IPS-NIHi7 (cell line): ENCODE measurements at regions not wholly inside any gene's neighbourhood (a gene's known extent, or its start where the extent isn't known, plus 50 kb on each side); places are given as distances from the start of the nearest gene placed in this dataset.

ENCODE experiments used
- DNase-seq: peaks from one replicate; pipeline ENCODE4 v3.0.0; 2012; ENCODE audit warnings: mixed read lengths; ENCODE audit errors: extremely low spot score

DNA sequence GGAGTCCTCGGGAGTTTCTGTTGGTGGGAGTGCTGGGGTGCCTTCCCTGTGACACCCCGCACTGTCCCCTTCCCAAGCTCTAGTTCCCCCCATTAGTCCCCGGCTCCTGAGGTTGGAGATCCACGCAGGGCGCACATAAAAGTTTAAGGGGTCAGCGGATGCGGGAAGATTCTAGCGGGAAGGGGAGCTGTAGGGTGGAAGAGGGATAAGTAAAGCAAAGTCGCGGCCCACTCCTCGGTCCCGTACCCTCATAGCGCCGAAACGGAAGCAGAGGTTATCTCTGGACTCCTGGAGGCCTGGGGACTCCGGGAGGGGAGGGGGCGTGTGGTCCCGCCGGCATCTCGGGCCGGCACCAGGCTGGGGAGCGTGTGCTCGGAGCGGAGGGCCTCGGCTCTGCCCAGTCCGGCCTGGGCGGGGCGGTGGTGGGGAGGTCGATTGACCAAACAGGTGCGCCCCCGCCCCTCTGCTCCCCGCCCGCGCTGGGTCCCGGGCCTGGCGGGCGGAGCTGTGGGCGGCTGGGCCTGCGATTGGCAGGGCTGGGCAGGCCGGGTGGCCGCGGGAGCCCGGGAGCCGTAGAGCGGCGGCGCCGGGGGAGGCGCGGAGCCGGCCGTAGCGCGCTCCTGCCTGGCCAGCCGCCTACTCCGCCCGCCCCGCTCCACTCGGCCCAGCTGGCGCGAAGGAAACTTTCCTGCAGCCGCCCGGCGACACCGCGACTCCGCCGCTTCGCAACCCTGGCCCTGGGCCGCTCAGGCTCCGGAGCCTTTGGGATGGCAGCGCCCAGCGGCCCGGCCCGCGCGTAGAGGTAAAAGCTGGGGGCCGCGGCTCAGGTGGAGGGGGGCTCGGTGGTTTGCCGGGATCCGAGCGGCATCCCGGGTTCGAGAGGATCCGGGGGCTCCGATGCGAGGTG is 52.2 kb upstream of the DAB2IP start:
- peak; percentile 95 for DNase-seq

DNA sequence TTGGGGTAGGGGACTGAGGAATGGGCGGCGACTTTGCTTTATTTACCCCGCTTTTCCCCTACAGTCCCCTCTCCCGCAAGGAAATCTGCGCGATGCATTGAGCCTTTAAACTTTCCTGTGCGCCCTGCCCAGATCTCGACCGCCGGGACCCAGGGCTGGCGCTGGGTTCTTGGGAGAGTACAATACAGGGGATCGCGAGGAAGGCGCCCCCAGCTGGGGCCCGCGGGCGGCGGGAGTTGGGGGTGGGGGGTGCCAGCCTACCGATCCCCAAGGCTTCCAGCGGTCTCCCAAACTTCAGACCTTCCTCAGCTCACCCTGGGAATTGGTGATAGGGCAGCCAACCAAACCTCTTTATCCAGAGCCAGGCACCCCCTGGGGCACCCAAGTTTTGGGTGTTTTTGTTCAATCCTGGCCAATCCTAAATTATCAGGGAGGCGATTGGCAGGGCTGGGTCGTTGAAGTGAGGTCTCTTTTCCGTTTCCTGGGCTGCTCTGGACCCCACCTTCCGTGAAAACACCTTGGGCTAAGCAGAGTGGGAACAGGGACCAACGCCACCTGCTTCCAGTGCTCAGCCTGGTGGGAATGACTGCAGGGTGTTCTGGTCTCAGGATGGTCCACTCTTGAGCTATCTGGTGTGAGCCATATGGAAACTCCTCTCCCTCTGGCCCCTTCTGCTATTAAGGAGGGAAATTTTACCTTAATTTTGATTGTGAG is 51.4 kb upstream of the DAB2IP start:
- peak; percentile 35 for DNase-seq

DNA sequence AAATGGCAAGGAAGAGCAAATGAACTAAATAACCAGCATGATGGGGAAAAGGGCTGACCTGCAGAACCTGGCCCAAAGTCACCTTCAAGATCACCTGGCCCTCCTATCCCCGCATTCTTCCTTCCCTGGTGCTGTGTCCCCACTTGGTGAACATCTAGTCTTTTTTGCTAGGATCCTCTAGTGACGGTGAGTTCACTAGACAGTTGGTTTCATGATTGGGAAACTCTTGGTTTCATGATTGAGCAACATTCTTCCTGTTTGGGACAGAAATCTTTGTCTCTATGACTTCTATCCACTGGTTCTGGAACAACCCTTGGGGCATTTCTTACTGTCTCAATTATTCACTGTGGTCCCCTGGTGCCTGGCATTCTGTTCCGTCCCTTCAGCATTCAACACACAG is 50.2 kb upstream of the DAB2IP start:
- no peak for DNase-seq
